HepG2 (cell line): ENCODE measurements at regions not wholly inside any gene's neighbourhood (a gene's known extent, or its start where the extent isn't known, plus 50 kb on each side); places are given as distances from the start of the nearest gene placed in this dataset.

ENCODE experiments used
- ATAC-seq: fragments of 200-7000 bp; cut with Tn5 transposase; 3 replicates; pipeline ENCODE4 v1.9.1; 2020; ENCODE audit warnings: mild to moderate bottlenecking, moderate library complexity
- BruUV-seq: library from RNA; stranded (reverse); fragments of 400-500 nt; replicated peaks from 2 replicates; lab custom pipeline; 2021; lab: Mats Ljungman, UMichigan
- CTCF ChIA-PET: fragments of 300-600 bp; formaldehyde crosslinking; extraction: SDS; loops from one replicate; lab custom pipeline; 2021; ENCODE audit warnings: low total read pairs, inconsistent platforms, low intra/inter-chr PET ratio; lab: Yijun Ruan, JAX
- POLR2A ChIA-PET: fragments of 350-600 bp; sonication (Branson Sonifier 250); formaldehyde crosslinking; loops from one replicate; lab custom pipeline; 2020; ENCODE audit warnings: antibody characterized with exemption, inconsistent platforms; lab: Yijun Ruan, JAX
- DNase-seq: peaks from one replicate; pipeline ENCODE4 v3.0.0-alpha.2; 2015; ENCODE audit warnings: low spot score
- FAIRE-seq: peaks from 3 replicates; lab custom pipeline; 2011; peaks lifted over from hg19 to GRCh38; lab: Jason Lieb, UNC
- H2AFZ ChIP-seq: one replicate; pipeline ENCODE4 v1.6.1; 2011; ENCODE audit warnings: low read length, inconsistent platforms
- H3K27ac ChIP-seq: fragments of 300-600 bp; 3 replicates; pipeline ENCODE4 v1.8.0; 2011; ENCODE audit warnings: mixed run types, mild to moderate bottlenecking, mixed read lengths, low read length, inconsistent platforms; ENCODE audit not compliant: insufficient read depth; ENCODE audit errors: extremely low read length
- H3K27me3 ChIP-seq, 2 experiments: fragments of 200-600 bp in 1 of 2; 2 replicates in 1 of 2; 3 replicates in 1 of 2; pipeline versions ENCODE4 v1.6.0 to v1.8.0; 2011; ENCODE audit warnings: low read length in 2 of 2, mild to moderate bottlenecking in 2 of 2, moderate library complexity in 2 of 2, inconsistent platforms in 1 of 2; ENCODE audit not compliant: insufficient read depth in 2 of 2, control insufficient read depth in 1 of 2
- H3K36me3 ChIP-seq, 2 experiments: fragments of 200-600 bp in 1 of 2; replicated peaks in 1 of 2; 2 replicates in 1 of 2; 3 replicates in 1 of 2; pipeline versions ENCODE4 v1.5.1 to v1.8.0; 2011; ENCODE audit warnings: low read length in 2 of 2, inconsistent platforms in 1 of 2; ENCODE audit not compliant: insufficient read depth in 2 of 2, control insufficient read depth in 1 of 2
- H3K4me1 ChIP-seq: 2 replicates; pipeline ENCODE4 v1.5.1; 2012; ENCODE audit warnings: low read length, inconsistent platforms; ENCODE audit not compliant: insufficient read depth
- H3K4me2 ChIP-seq: 2 replicates; pipeline ENCODE4 v1.6.0; 2011; ENCODE audit warnings: low read depth, low read length, inconsistent platforms
- H3K4me3 ChIP-seq, 3 experiments: fragments of 200-600 bp in 1 of 3; sonication (generic), shearing (Covaris generic) in 1 of 3; replicated peaks in 1 of 3; 2 replicates each; pipeline ENCODE4 v1.5.1; 2011 to 2016; ENCODE audit warnings: low read length in 3 of 3, inconsistent platforms in 2 of 3, low read depth in 2 of 3, mild to moderate bottlenecking in 2 of 3, control low read depth in 1 of 3, mixed read lengths in 1 of 3; ENCODE audit not compliant: insufficient read depth in 1 of 3
- H3K79me2 ChIP-seq: one replicate; pipeline ENCODE4 v1.6.1; 2011; ENCODE audit warnings: low read length, inconsistent platforms; ENCODE audit not compliant: insufficient read depth
- H3K9ac ChIP-seq: 2 replicates; pipeline ENCODE4 v1.6.0; 2011; ENCODE audit warnings: mild to moderate bottlenecking, low read depth, low read length, inconsistent platforms; ENCODE audit not compliant: insufficient read depth
- H3K9me3 ChIP-seq: 2 replicates; pipeline ENCODE4 v1.5.1; 2012; ENCODE audit warnings: mild to moderate bottlenecking, low read length
- H4K20me1 ChIP-seq: 2 replicates; pipeline ENCODE4 v1.6.0; 2011; ENCODE audit warnings: inconsistent platforms, mild to moderate bottlenecking, low read length, moderate library complexity; ENCODE audit not compliant: insufficient read depth
- JUNB ChIP-seq: sonication (generic); formaldehyde crosslinking; IDR thresholded peaks from 2 replicates; pipeline ENCODE4 v1.8.0; 2022; ENCODE audit warnings: missing genetic modification reagents, mild to moderate bottlenecking, borderline replicate concordance
- NAIF1 ChIP-seq: sonication (generic); formaldehyde crosslinking; IDR thresholded peaks from 2 replicates; pipeline ENCODE4 v1.5.0; 2020; ENCODE audit warnings: mild to moderate bottlenecking, missing genetic modification reagents, borderline replicate concordance
- SMARCC2 ChIP-seq: fragments of 450-650 bp; IDR thresholded peaks from 2 replicates; pipeline ENCODE4 v1.6.1; 2017; ENCODE audit warnings: antibody characterized with exemption, mild to moderate bottlenecking
- SPEN ChIP-seq: sonication (generic); formaldehyde crosslinking; IDR thresholded peaks from 2 replicates; pipeline ENCODE4 v1.5.1; 2020; ENCODE audit warnings: low read depth, mild to moderate bottlenecking, missing genetic modification reagents
- STAT5B ChIP-seq: sonication (generic); formaldehyde crosslinking; IDR thresholded peaks from 2 replicates; pipeline ENCODE4 v1.4.0; 2020; ENCODE audit warnings: missing genetic modification reagents
- XBP1 ChIP-seq: sonication (generic); formaldehyde crosslinking; IDR thresholded peaks from 2 replicates; pipeline ENCODE4 v1.5.0; 2020; ENCODE audit warnings: missing genetic modification reagents
- YY1 ChIP-seq: IDR thresholded peaks from 2 replicates; pipeline ENCODE4 v1.6.1; 2011; ENCODE audit warnings: low read length, low read depth, moderate library complexity, mild to moderate bottlenecking; ENCODE audit not compliant: insufficient read depth, insufficient replicate concordance
- ZNF44 ChIP-seq: sonication (generic); formaldehyde crosslinking; IDR thresholded peaks from 2 replicates; pipeline ENCODE4 v1.5.1; 2020; ENCODE audit warnings: mild to moderate bottlenecking, missing genetic modification reagents
- ZNF772 ChIP-seq: sonication (generic); formaldehyde crosslinking; IDR thresholded peaks from 2 replicates; pipeline ENCODE4 v1.5.0; 2020; ENCODE audit warnings: mild to moderate bottlenecking, missing genetic modification reagents
- WGBS: methylation state at CpG from one replicate; pipeline ENCODE4 v1.1.6; 2017; ENCODE audit warnings: low lambda C conversion rate; 5-methylcytosine and 5-hydroxymethylcytosine counted together
- in situ Hi-C: cut with HindIII; loops from 2 replicates; pipeline ENCODE4 v1.10.0; 2017; ENCODE audit warnings: low pct_unique_long_range_greater_than_20kb; ENCODE audit not compliant: extremely low pct_ligation_motif_present
- intact Hi-C: fragments of 100-400 bp; cut with micrococcal nuclease; formaldehyde crosslinking; loops from one replicate; pipeline ENCODE4 v1.10.0; 2022; ENCODE audit not compliant: unreplicated experiment
- TF ChIP-seq, protein P1 (sequence below), 2 experiments: fragments of 450-650 bp in 1 of 2; sonication (generic) in 1 of 2; formaldehyde crosslinking in 1 of 2; IDR thresholded peaks; 2 replicates each; pipeline versions ENCODE4 v1.6.1 to v1.8.0; 2016 to 2022; ENCODE audit warnings: antibody characterized with exemption in 1 of 2, mild to moderate bottlenecking in 1 of 2, missing genetic modification reagents in 1 of 2

DNA sequence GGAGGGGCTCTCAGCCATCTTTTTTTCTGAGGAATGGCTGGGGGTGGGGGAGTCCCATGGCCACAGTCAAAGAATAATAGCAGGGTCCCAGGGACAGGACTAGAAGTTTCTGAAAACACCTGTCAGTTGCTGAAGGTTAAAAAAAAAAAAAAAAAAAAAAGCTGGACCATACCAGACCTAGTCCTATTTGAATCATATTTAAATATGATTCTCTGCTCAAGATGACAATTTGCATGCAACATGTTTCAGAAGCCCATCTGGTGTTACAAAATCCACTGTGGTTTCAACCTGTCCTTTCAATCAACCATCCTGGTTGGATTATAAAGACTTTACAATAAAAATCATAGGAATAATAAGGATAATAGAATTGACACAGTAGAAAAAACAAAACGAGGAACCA is 153.7 kb downstream of the TENT5C start:
- no peaks in the 10 kb centered on the region for H4K20me1 ChIP-seq
- intact Hi-C loops (loop anchor here (2.0 kb wide), 1 partner anchor 135 kb away; no protein-coding TSS in a partner anchor), in situ Hi-C loops (no loop called here)
- no peak overlapping the region for H2AFZ ChIP-seq
- peaks cover 18% of the 10 kb centered on the region for H3K4me1 ChIP-seq
- no peak overlapping the region for H3K9ac ChIP-seq
- H3K27ac ChIP-seq: no peak overlapping the region
- H3K27me3 ChIP-seq: peaks cover 5 to 18% of the 10 kb centered on the region in 2 experiments; a peak in 3 of 5 replicates
- no peaks in the 10 kb centered on the region for H3K79me2 ChIP-seq
- POLR2A ChIA-PET: interaction anchor here (0.6 kb wide), 1 partner anchor 127 kb away, joined by 3 read pairs; no protein-coding TSS in a partner anchor
- no peaks in the 10 kb centered on the region for H3K9me3 ChIP-seq
- no peak for DNase-seq
- H3K36me3 ChIP-seq: no peaks in the 10 kb centered on the region
- H3K4me3 ChIP-seq: no peak overlapping the region
- WGBS: 3% methylated on average over 1 of the region's 1 CpG
- no peak overlapping the region for H3K4me2 ChIP-seq
- FAIRE-seq: no peak
- no TSS peak for BruUV-seq
- no peak for ATAC-seq
- CTCF ChIA-PET: interaction anchor here (1.1 to 2.2 kb wide), 2 partner anchors 225 to 247 kb away, joined by 3 to 15 read pairs; no protein-coding TSS in a partner anchor
- TF ChIP-seq ZNF772 (CRISPR knock-in tag) (no peak), YY1 (no peak), SPEN (CRISPR knock-in tag) (no peak), SMARCC2 (no peak), STAT5B (no peak), XBP1 (no peak), NAIF1 (CRISPR knock-in tag) (no peak), JUNB (CRISPR knock-in tag) (no peak), ZNF44 (no peak)
- TF ChIP-seq, protein P1, sequence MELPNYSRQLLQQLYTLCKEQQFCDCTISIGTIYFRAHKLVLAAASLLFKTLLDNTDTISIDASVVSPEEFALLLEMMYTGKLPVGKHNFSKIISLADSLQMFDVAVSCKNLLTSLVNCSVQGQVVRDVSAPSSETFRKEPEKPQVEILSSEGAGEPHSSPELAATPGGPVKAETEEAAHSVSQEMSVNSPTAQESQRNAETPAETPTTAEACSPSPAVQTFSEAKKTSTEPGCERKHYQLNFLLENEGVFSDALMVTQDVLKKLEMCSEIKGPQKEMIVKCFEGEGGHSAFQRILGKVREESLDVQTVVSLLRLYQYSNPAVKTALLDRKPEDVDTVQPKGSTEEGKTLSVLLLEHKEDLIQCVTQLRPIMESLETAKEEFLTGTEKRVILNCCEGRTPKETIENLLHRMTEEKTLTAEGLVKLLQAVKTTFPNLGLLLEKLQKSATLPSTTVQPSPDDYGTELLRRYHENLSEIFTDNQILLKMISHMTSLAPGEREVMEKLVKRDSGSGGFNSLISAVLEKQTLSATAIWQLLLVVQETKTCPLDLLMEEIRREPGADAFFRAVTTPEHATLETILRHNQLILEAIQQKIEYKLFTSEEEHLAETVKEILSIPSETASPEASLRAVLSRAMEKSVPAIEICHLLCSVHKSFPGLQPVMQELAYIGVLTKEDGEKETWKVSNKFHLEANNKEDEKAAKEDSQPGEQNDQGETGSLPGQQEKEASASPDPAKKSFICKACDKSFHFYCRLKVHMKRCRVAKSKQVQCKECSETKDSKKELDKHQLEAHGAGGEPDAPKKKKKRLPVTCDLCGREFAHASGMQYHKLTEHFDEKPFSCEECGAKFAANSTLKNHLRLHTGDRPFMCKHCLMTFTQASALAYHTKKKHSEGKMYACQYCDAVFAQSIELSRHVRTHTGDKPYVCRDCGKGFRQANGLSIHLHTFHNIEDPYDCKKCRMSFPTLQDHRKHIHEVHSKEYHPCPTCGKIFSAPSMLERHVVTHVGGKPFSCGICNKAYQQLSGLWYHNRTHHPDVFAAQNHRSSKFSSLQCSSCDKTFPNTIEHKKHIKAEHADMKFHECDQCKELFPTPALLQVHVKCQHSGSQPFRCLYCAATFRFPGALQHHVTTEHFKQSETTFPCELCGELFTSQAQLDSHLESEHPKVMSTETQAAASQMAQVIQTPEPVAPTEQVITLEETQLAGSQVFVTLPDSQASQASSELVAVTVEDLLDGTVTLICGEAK (IDR thresholded peaks at IDR 0.05): no peak
- TF ChIP-seq, protein P1 (CRISPR knock-in tag; IDR thresholded peaks at IDR 0.05): no peak
